ENCODE measurements at regions not wholly inside any gene's neighbourhood (a gene's known extent, or its start where the extent isn't known, plus 50 kb on each side); places are given as distances from the start of the nearest gene placed in this dataset.

DNA sequence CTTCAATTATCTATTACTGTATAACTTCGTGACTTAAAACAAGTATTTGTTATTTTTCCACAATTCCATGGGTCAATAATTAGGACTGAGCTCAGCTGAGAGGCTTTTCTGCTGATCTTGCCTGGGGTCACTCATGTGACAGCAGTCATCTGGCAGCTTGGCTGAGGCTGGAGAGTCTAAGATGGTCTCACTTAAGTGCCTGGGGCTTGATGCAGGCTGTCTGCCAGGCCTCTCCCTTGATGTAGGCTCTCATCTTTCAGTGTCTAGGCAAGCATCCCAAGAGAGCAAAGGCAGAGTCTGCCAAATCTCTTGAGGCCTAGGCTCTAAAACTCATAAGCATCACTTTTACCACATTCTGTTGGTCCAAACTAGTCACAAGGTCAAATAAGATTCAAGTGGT, 93.2 kb downstream of the NKX2-1 start:
- Histone ChIP-seq H2BK5ac (ENCODE audit: low read depth, low read length, poor library complexity, severe bottlenecking) (no peak overlapping the region), H3K4ac (ENCODE audit: low read depth, low read length) (no peak overlapping the region), H3K4me3 (ENCODE audit: insufficient read depth, low read depth, low read length) (no peak overlapping the region), H3K79me1 (ENCODE audit: low read depth in 1 of 2, low read length in 2 of 2) (no peaks in the 10 kb centered on the region), H4K20me1 (ENCODE audit: insufficient read depth, low read length) (no peaks in the 10 kb centered on the region), H4K5ac (ENCODE audit: low read depth, low read length) (no peak overlapping the region), H3K23ac (ENCODE audit: low read depth, low read length) (no peak overlapping the region), H2AK9ac (replicated peaks; ENCODE audit: low read depth, low read length, poor library complexity) (no peak overlapping the region), H3K4me2 (ENCODE audit: low read depth, low read length) (no peak overlapping the region), H2AK5ac (ENCODE audit: low read depth, low read length) (no peak overlapping the region), H3K27me3 (ENCODE audit: control insufficient read depth, insufficient read depth, low read length) (no peaks in the 10 kb centered on the region), H2BK15ac (ENCODE audit: low read depth, low read length) (no peak overlapping the region), H2BK120ac (ENCODE audit: low read depth, low read length) (no peak overlapping the region), H4K91ac (ENCODE audit: insufficient read depth, low read depth, low read length) (no peak overlapping the region), H3K27ac (ENCODE audit: insufficient read depth, low read length) (no peak overlapping the region), H3K9me3 (ENCODE audit: control insufficient read depth, insufficient read depth, low read length) (no peaks in the 10 kb centered on the region), H3K4me1 (ENCODE audit: control insufficient read depth, insufficient read depth, low read length) (no peaks in the 10 kb centered on the region), H4K8ac (ENCODE audit: low read depth in 2 of 2, low read length in 2 of 2) (no peak overlapping the region), H3K9me1 (ENCODE audit: insufficient read depth, low read length) (no peaks in the 10 kb centered on the region), H3K9ac (ENCODE audit: low read depth, low read length) (no peak overlapping the region), H3K56ac (ENCODE audit: extremely low read depth, insufficient read depth, low read length) (no peak overlapping the region), H3K18ac (ENCODE audit: low read depth, low read length) (no peak overlapping the region), H3K14ac (replicated peaks; ENCODE audit: low read depth, low read length) (no peak overlapping the region), H2BK20ac (ENCODE audit: low read depth, low read length) (no peak overlapping the region), H2AFZ (replicated peaks; ENCODE audit: low read length, poor library complexity) (no peak overlapping the region), H3K36me3 (ENCODE audit: control insufficient read depth, insufficient read depth, low read length) (no peaks in the 10 kb centered on the region)
- POLR2A ChIA-PET (ENCODE audit: unreplicated experiment), result no interaction called here
- intact Hi-C loops (cut with micrococcal nuclease), result no loop called here
- no peak for DNase-seq
- dilution Hi-C loops (cut with HindIII; ENCODE audit: low sequenced_read_pairs, unreplicated experiment), result no loop called here
- in situ Hi-C loops (cut with MboI; ENCODE audit: low sequenced_read_pairs), result no loop called here
- ATAC-seq (ENCODE audit: low read depth), result no peak
- TF ChIP-seq MAFK (IDR thresholded peaks at IDR 0.05; ENCODE audit: low read depth, low read length) (no peak), BHLHE40 (IDR thresholded peaks at IDR 0.05; ENCODE audit: low read depth, low read length) (no peak), CEBPB (IDR thresholded peaks at IDR 0.05; ENCODE audit: low read depth, low read length) (no peak), RAD21 (IDR thresholded peaks at IDR 0.05; ENCODE audit: low read length) (no peak), RCOR1 (IDR thresholded peaks at IDR 0.05; ENCODE audit: insufficient replicate concordance, low read length) (no peak), POLR2A (IDR thresholded peaks at IDR 0.05; ENCODE audit: low read depth, low read length) (no peak), MAZ (IDR thresholded peaks at IDR 0.05; ENCODE audit: borderline replicate concordance, low read depth, low read length) (no peak), CHD1 (IDR thresholded peaks at IDR 0.05; ENCODE audit: low read depth, low read length) (no peak)
- TF ChIP-seq, protein P1, sequence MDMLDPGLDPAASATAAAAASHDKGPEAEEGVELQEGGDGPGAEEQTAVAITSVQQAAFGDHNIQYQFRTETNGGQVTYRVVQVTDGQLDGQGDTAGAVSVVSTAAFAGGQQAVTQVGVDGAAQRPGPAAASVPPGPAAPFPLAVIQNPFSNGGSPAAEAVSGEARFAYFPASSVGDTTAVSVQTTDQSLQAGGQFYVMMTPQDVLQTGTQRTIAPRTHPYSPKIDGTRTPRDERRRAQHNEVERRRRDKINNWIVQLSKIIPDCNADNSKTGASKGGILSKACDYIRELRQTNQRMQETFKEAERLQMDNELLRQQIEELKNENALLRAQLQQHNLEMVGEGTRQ (IDR thresholded peaks at IDR 0.05; ENCODE audit: low read depth, low read length), result no peak
- TF ChIP-seq, protein P2, sequence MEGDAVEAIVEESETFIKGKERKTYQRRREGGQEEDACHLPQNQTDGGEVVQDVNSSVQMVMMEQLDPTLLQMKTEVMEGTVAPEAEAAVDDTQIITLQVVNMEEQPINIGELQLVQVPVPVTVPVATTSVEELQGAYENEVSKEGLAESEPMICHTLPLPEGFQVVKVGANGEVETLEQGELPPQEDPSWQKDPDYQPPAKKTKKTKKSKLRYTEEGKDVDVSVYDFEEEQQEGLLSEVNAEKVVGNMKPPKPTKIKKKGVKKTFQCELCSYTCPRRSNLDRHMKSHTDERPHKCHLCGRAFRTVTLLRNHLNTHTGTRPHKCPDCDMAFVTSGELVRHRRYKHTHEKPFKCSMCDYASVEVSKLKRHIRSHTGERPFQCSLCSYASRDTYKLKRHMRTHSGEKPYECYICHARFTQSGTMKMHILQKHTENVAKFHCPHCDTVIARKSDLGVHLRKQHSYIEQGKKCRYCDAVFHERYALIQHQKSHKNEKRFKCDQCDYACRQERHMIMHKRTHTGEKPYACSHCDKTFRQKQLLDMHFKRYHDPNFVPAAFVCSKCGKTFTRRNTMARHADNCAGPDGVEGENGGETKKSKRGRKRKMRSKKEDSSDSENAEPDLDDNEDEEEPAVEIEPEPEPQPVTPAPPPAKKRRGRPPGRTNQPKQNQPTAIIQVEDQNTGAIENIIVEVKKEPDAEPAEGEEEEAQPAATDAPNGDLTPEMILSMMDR (conservative IDR thresholded peaks at IDR 0.05; ENCODE audit: low read depth, low read length), result no peak
- TF ChIP-seq, protein P3, sequence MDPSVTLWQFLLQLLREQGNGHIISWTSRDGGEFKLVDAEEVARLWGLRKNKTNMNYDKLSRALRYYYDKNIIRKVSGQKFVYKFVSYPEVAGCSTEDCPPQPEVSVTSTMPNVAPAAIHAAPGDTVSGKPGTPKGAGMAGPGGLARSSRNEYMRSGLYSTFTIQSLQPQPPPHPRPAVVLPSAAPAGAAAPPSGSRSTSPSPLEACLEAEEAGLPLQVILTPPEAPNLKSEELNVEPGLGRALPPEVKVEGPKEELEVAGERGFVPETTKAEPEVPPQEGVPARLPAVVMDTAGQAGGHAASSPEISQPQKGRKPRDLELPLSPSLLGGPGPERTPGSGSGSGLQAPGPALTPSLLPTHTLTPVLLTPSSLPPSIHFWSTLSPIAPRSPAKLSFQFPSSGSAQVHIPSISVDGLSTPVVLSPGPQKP (IDR thresholded peaks at IDR 0.05; ENCODE audit: borderline replicate concordance, low read depth, low read length), result no peak
- no CpG with 5 or more reads among the region's 1 CpG for WGBS, 2 experiments (ENCODE audit: extremely low coverage in 2 of 2, insufficient read length in 1 of 2)
- no TSS peak for BruUV-seq (replicated peaks)
- CTCF ChIA-PET, result no interaction called here
